DND-41 (cell line): ENCODE measurements at regions not wholly inside any gene's neighbourhood (a gene's known extent, or its start where the extent isn't known, plus 50 kb on each side); places are given as distances from the start of the nearest gene placed in this dataset.

Source experiments
- ATAC-seq: fragments of 200-7000 bp; cut with Tn5 transposase; 3 replicates; pipeline ENCODE4 v1.9.1; 2021; ENCODE audit warnings: low read depth; ENCODE audit not compliant: insufficient read depth
- DNase-seq: peaks from one replicate; pipeline ENCODE4 v3.0.0-alpha.2; 2020
- H2AFZ ChIP-seq: 2 replicates; pipeline ENCODE4 v1.6.0; 2012; ENCODE audit warnings: low read depth, low read length
- H3K27ac ChIP-seq: 2 replicates; pipeline ENCODE4 v1.5.1; 2012; ENCODE audit warnings: low read length, inconsistent platforms
- H3K27me3 ChIP-seq: fragments of 200-600 bp; sonication (generic); 2 replicates; pipeline ENCODE4 v1.6.0; 2012; ENCODE audit warnings: low read length, mild to moderate bottlenecking, inconsistent platforms; ENCODE audit not compliant: insufficient read depth, poor library complexity
- H3K36me3 ChIP-seq: 2 replicates; pipeline ENCODE4 v1.5.1; 2012; ENCODE audit warnings: low read length, inconsistent platforms; ENCODE audit not compliant: insufficient read depth
- H3K4me1 ChIP-seq: 2 replicates; pipeline ENCODE4 v1.5.1; 2012; ENCODE audit warnings: mild to moderate bottlenecking, low read length; ENCODE audit not compliant: insufficient read depth
- H3K4me2 ChIP-seq: 2 replicates; pipeline ENCODE4 v1.6.0; 2012; ENCODE audit warnings: mild to moderate bottlenecking, moderate library complexity, low read length, inconsistent platforms; ENCODE audit not compliant: insufficient read depth
- H3K4me3 ChIP-seq, 2 experiments: fragments of 200-600 bp in 1 of 2; shearing (Covaris generic) in 1 of 2; 2 replicates each; pipeline ENCODE4 v1.5.1; 2012 to 2016; ENCODE audit warnings: inconsistent platforms in 2 of 2, low read length in 2 of 2, mild to moderate bottlenecking in 2 of 2, low read depth in 1 of 2, moderate library complexity in 1 of 2
- H3K79me2 ChIP-seq: 2 replicates; pipeline ENCODE4 v1.6.0; 2012; ENCODE audit warnings: low read length, inconsistent platforms; ENCODE audit not compliant: insufficient read depth
- H3K9ac ChIP-seq: 2 replicates; pipeline ENCODE4 v1.6.0; 2012; ENCODE audit warnings: low read depth, mild to moderate bottlenecking, inconsistent platforms, low read length, moderate library complexity
- H3K9me3 ChIP-seq: 2 replicates; pipeline ENCODE4 v1.5.1; 2012; ENCODE audit warnings: low read length, moderate library complexity, mild to moderate bottlenecking, inconsistent platforms; ENCODE audit not compliant: insufficient read depth, severe bottlenecking
- H4K20me1 ChIP-seq: 2 replicates; pipeline ENCODE4 v1.6.0; 2012; ENCODE audit warnings: low read length; ENCODE audit not compliant: insufficient read depth
- EZH2 ChIP-seq: IDR thresholded peaks from 3 replicates; pipeline ENCODE4 v1.6.1; 2012; ENCODE audit warnings: borderline replicate concordance, low read depth, mild to moderate bottlenecking, moderate library complexity, low read length, inconsistent platforms; ENCODE audit not compliant: severe bottlenecking
- TF ChIP-seq, protein P1 (sequence below): IDR thresholded peaks from 2 replicates; pipeline ENCODE4 v1.5.1; 2012; ENCODE audit warnings: borderline replicate concordance, low read length, moderate library complexity, mild to moderate bottlenecking; ENCODE audit not compliant: poor library complexity, severe bottlenecking; ENCODE audit errors: extremely low read depth

DNA sequence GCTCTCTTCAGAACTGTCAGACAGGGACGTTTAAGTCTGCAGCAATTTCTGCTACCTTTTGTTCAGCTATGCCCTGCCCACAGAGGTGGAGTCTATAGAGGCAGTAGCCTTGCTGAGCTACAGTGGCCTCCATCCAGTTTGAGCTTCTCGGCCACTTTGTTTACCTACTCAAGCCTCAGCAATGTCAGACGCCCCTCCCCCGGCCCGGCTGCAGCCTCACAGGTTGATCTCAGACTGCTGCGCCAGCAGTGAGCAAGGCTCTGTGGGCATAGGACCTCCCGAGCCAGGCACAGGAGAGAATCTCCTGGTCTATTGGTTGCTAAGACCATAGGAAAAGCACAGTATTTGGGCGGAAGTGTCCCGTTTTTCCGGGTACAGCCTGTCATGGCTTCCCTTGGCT lies 89.9 kb upstream of the PDC start:
- no peak overlapping the region for H2AFZ ChIP-seq
- no peaks in the 10 kb centered on the region for H3K4me1 ChIP-seq
- H3K4me2 ChIP-seq = no peak overlapping the region
- H3K9ac ChIP-seq = no peak overlapping the region
- TF ChIP-seq, protein P1, sequence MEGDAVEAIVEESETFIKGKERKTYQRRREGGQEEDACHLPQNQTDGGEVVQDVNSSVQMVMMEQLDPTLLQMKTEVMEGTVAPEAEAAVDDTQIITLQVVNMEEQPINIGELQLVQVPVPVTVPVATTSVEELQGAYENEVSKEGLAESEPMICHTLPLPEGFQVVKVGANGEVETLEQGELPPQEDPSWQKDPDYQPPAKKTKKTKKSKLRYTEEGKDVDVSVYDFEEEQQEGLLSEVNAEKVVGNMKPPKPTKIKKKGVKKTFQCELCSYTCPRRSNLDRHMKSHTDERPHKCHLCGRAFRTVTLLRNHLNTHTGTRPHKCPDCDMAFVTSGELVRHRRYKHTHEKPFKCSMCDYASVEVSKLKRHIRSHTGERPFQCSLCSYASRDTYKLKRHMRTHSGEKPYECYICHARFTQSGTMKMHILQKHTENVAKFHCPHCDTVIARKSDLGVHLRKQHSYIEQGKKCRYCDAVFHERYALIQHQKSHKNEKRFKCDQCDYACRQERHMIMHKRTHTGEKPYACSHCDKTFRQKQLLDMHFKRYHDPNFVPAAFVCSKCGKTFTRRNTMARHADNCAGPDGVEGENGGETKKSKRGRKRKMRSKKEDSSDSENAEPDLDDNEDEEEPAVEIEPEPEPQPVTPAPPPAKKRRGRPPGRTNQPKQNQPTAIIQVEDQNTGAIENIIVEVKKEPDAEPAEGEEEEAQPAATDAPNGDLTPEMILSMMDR = no peak
- TF ChIP-seq EZH2 = no peak
- DNase-seq (no peak), ATAC-seq (no peak)
- no peak overlapping the region for H3K27ac ChIP-seq
- H3K27me3 ChIP-seq = no peaks in the 10 kb centered on the region
- no peaks in the 10 kb centered on the region for H3K36me3 ChIP-seq
- peaks cover 2% of the 10 kb centered on the region for H3K9me3 ChIP-seq
- no peaks in the 10 kb centered on the region for H3K79me2 ChIP-seq
- no peak overlapping the region for H3K4me3 ChIP-seq
- no peaks in the 10 kb centered on the region for H4K20me1 ChIP-seq

DNA sequence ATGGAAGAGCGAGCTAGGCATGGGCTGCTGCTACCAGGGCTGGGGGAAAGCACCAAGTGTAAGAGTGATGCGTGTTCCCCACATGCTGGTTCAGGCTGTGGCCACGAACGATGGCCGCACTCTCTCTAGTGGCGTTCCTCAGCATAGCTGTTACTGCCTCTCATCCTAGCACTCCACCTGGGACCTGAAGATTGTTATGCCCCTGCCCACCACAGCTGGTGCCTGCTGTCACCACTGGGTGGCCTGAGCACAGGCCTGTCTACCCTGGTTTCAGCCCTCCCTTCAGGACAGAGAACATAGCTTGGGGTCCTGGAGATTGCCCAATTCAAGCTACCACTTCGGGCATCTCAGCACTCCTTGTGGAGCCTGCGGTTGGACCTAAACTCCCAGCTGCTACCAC lies 80.1 kb upstream of the PDC start:
- Histone ChIP-seq H3K4me1 (no peaks in the 10 kb centered on the region), H4K20me1 (no peaks in the 10 kb centered on the region), H3K36me3 (no peaks in the 10 kb centered on the region), H3K9ac (no peak overlapping the region), H3K79me2 (no peaks in the 10 kb centered on the region), H3K4me2 (no peak overlapping the region), H3K27me3 (no peaks in the 10 kb centered on the region), H3K4me3 (no peak overlapping the region), H3K27ac (no peak overlapping the region), H2AFZ (no peak overlapping the region), H3K9me3 (peaks cover 3% of the 10 kb centered on the region)
- ATAC-seq = no peak
- DNase-seq = no peak
- TF ChIP-seq, protein P1 = no peak
- no peak for TF ChIP-seq EZH2

DNA sequence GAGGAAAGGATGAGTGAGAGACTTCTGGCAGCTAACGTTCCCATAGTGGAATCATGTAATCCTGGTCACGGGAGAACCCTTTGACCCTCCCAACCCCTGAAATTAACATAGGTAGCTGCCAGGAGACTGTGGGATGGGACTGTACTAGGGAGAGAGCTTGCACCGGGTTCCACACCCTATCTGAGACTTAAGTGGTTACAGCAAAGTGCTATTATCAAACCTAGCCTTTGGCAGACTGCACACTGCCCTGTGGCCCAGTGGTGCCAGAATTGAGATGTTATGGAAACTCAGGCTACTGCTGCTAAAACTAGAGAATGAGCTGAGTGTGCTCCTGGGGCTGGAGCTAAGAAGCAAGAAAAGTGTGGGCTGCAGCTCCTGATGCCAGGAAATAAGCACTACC lies 79.6 kb upstream of the PDC start:
- Histone ChIP-seq H3K27ac (no peak overlapping the region), H3K9me3 (peaks cover 3% of the 10 kb centered on the region), H3K4me2 (no peak overlapping the region), H3K9ac (no peak overlapping the region), H3K79me2 (no peaks in the 10 kb centered on the region), H3K4me3 (no peak overlapping the region), H3K4me1 (no peaks in the 10 kb centered on the region), H2AFZ (no peak overlapping the region), H4K20me1 (no peaks in the 10 kb centered on the region), H3K27me3 (no peaks in the 10 kb centered on the region), H3K36me3 (no peaks in the 10 kb centered on the region)
- TF ChIP-seq, protein P1 = no peak
- no peak for TF ChIP-seq EZH2
- no peak for DNase-seq
- no peak for ATAC-seq
